Caco-2 (cell line): ENCODE measurements at regions not wholly inside any gene's neighbourhood (a gene's known extent, or its start where the extent isn't known, plus 50 kb on each side); places are given as distances from the start of the nearest gene placed in this dataset.

Source experiments
- BruUV-seq: library from RNA; stranded (reverse); fragments of 400-500 nt; replicated peaks from 2 replicates; lab custom pipeline; 2021; lab: Mats Ljungman, UMichigan
- CTCF ChIA-PET: fragments of 300-600 bp; sonication (Branson Sonifier 250); formaldehyde crosslinking; loops from one replicate; lab custom pipeline; 2022; ENCODE audit warnings: antibody characterized with exemption; lab: Charles Lee
- POLR2A ChIA-PET: fragments of 300-600 bp; sonication (Branson Sonifier 250); formaldehyde crosslinking; loops from one replicate; lab custom pipeline; 2022; ENCODE audit warnings: antibody characterized with exemption; lab: Charles Lee
- DNase-seq, 2 experiments: peaks; one replicate each; pipeline versions ENCODE4 v3.0.0 to v3.0.0-alpha.2; 2020 to 2022
- H3K27me3 ChIP-seq: replicated peaks from 2 replicates; pipeline ENCODE4 v1.6.0; 2011; ENCODE audit warnings: low read length; ENCODE audit not compliant: control insufficient read depth, insufficient read depth
- H3K36me3 ChIP-seq: 2 replicates; pipeline ENCODE4 v1.5.1; 2011; ENCODE audit warnings: low read length; ENCODE audit not compliant: control insufficient read depth, insufficient read depth
- H3K4me1 ChIP-seq: fragments of 250-450 bp; sonication (Bioruptor Pico); 2 replicates; pipeline ENCODE4 v1.5.1; 2020; ENCODE audit warnings: mild to moderate bottlenecking
- H3K4me3 ChIP-seq: 2 replicates; pipeline ENCODE4 v1.5.1; 2011; ENCODE audit warnings: low read depth, mild to moderate bottlenecking, control low read depth, low read length
- H3K9me3 ChIP-seq: fragments of 250-450 bp; sonication (Bioruptor Pico); 2 replicates; pipeline ENCODE4 v1.5.1; 2020; ENCODE audit warnings: mild to moderate bottlenecking, moderate library complexity
- H3K27ac Mint-ChIP-seq: one replicate; pipeline ENCODE4 v1.8.0; 2022; ENCODE audit warnings: mixed read lengths; ENCODE audit not compliant: unreplicated experiment
- H3K27me3 Mint-ChIP-seq: one replicate; pipeline ENCODE4 v1.8.0; 2022; ENCODE audit warnings: mixed read lengths; ENCODE audit not compliant: insufficient read depth, unreplicated experiment
- H3K36me3 Mint-ChIP-seq: one replicate; pipeline ENCODE4 v1.8.0; 2022; ENCODE audit warnings: mild to moderate bottlenecking, mixed read lengths; ENCODE audit not compliant: insufficient read depth, unreplicated experiment
- H3K4me1 Mint-ChIP-seq: one replicate; pipeline ENCODE4 v1.8.0; 2022; ENCODE audit warnings: low read depth, mixed read lengths; ENCODE audit not compliant: unreplicated experiment
- H3K4me3 Mint-ChIP-seq: one replicate; pipeline ENCODE4 v1.8.0; 2022; ENCODE audit warnings: mild to moderate bottlenecking, moderate library complexity, mixed read lengths; ENCODE audit not compliant: unreplicated experiment
- H3K9me3 Mint-ChIP-seq: one replicate; pipeline ENCODE4 v1.8.0; 2022; ENCODE audit warnings: mixed read lengths; ENCODE audit not compliant: unreplicated experiment
- CTCF ChIP-seq, 2 experiments: fragments of 200-600 bp in 1 of 2; IDR thresholded peaks; 1 replicate in 1 of 2; 2 replicates in 1 of 2; pipeline versions ENCODE4 v1.5.1 to v1.8.0; 2011 to 2022; ENCODE audit warnings: antibody characterized with exemption in 1 of 2, control low read depth in 1 of 2, inconsistent platforms in 1 of 2, low read depth in 1 of 2, low read length in 1 of 2, mild to moderate bottlenecking in 1 of 2, moderate library complexity in 1 of 2; ENCODE audit not compliant: insufficient read depth in 1 of 2, severe bottlenecking in 1 of 2, unreplicated experiment in 1 of 2
- intact Hi-C: fragments of 100-400 bp; cut with micrococcal nuclease; formaldehyde crosslinking; loops from one replicate; pipeline ENCODE4 v1.10.0; 2022; ENCODE audit not compliant: unreplicated experiment

GRCh38 chr5:174589011-174589410, 135.4 kb upstream of the MSX2 start:
- Histone ChIP-seq H3K27me3 (no peaks in the 10 kb centered on the region), H3K4me3 (no peak overlapping the region), H3K36me3 (no peaks in the 10 kb centered on the region), H3K4me1 (peaks cover 9% of the 10 kb centered on the region; the same call in 1 of the 2 replicates), H3K9me3 (peaks cover 12% of the 10 kb centered on the region)
- peaks cover 31% of the 10 kb centered on the region for H3K4me1 Mint-ChIP-seq
- CTCF ChIA-PET = interaction anchor here (0.8 kb wide), 1 partner anchor 170 kb away, joined by 6 read pairs; no protein-coding TSS in a partner anchor
- DNase-seq = no peak
- H3K4me3 Mint-ChIP-seq = no peak overlapping the region
- no TSS peak for BruUV-seq
- TF ChIP-seq CTCF (IDR thresholded peaks at IDR 0.05; ENCODE audit: insufficient read depth in 1 of 2, low read depth in 1 of 2, low read length in 1 of 2, severe bottlenecking in 1 of 2, unreplicated experiment in 1 of 2) = no peak
- intact Hi-C loops = no loop called here
- H3K36me3 Mint-ChIP-seq = peaks cover 2% of the 10 kb centered on the region
- POLR2A ChIA-PET = interaction anchor here (0.7 kb wide), 1 partner anchor 116 kb away, joined by 3 read pairs; no protein-coding TSS in a partner anchor
- H3K27me3 Mint-ChIP-seq = no peaks in the 10 kb centered on the region
- peaks cover 4% of the 10 kb centered on the region for H3K9me3 Mint-ChIP-seq
- peak overlapping the region; percentile 43 for H3K27ac Mint-ChIP-seq

DNA sequence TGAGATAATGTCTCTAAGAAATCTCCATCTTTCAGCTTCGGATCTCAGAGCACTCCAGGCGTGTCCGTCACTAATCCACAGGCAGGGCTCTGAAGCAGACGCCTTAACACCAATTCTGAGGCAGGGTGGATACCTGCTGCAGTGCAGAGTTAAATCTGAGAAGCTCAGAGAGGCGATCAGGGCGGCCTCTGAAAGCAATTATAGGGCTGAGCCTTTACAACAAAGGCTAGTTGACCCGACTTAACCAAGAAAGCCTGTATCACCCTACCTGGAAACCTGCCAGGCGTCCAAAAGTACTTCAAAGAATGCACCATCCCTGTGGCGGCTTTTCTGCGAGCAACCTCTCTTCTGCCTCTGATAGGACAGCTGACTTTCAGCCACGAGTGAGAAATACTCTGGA, 134.8 kb upstream of the MSX2 start:
- Histone ChIP-seq H3K4me1 (peaks cover 15% of the 10 kb centered on the region), H3K36me3 (no peaks in the 10 kb centered on the region), H3K27me3 (no peaks in the 10 kb centered on the region), H3K4me3 (no peak overlapping the region), H3K9me3 (peaks cover 12% of the 10 kb centered on the region)
- ChIA-PET CTCF (no interaction called here), POLR2A (no interaction called here)
- peaks cover 37% of the 10 kb centered on the region for H3K4me1 Mint-ChIP-seq
- DNase-seq = peak in 1 of 2 experiments; percentile 54
- BruUV-seq = no TSS peak
- H3K9me3 Mint-ChIP-seq = peaks cover 10% of the 10 kb centered on the region
- peaks cover 7% of the 10 kb centered on the region for H3K36me3 Mint-ChIP-seq
- H3K27ac Mint-ChIP-seq = peak overlapping the region; percentile 43
- H3K27me3 Mint-ChIP-seq = no peaks in the 10 kb centered on the region
- no peak for TF ChIP-seq CTCF (IDR thresholded peaks at IDR 0.05; ENCODE audit: insufficient read depth in 1 of 2, low read depth in 1 of 2, low read length in 1 of 2, severe bottlenecking in 1 of 2, unreplicated experiment in 1 of 2)
- no peak overlapping the region for H3K4me3 Mint-ChIP-seq
- intact Hi-C loops = no loop called here

DNA sequence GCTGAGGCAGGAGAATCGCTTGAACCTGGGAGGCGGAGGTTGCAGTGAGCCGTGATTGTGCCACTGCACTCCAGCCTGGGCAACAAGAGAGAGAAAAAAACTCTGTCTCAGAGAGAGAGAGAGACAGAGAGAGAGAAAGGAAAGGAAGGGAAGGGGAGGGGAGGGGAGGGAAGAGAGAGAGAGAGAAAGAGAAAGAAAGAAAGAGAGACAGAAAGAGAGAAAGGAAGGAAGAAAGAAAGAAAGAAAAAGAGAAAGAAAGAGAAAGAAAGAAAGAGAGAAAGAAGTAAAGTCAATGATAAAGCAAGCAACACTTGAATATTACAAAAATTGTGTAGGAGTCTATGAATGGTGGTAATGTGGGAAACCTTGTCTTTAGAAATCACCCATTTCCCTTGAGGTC, 133.6 kb upstream of the MSX2 start:
- H3K27me3 ChIP-seq = no peaks in the 10 kb centered on the region
- H3K4me1 Mint-ChIP-seq = peaks cover 42% of the 10 kb centered on the region
- no peak for DNase-seq
- no peaks in the 10 kb centered on the region for H3K36me3 ChIP-seq
- no peak overlapping the region for H3K4me3 Mint-ChIP-seq
- H3K9me3 Mint-ChIP-seq = peaks cover 13% of the 10 kb centered on the region
- H3K27me3 Mint-ChIP-seq = no peaks in the 10 kb centered on the region
- peaks cover 10% of the 10 kb centered on the region for H3K9me3 ChIP-seq
- no peak overlapping the region for H3K4me3 ChIP-seq
- intact Hi-C loops = no loop called here
- H3K36me3 Mint-ChIP-seq = peaks cover 7% of the 10 kb centered on the region
- TF ChIP-seq CTCF (IDR thresholded peaks at IDR 0.05; ENCODE audit: insufficient read depth in 1 of 2, low read depth in 1 of 2, low read length in 1 of 2, severe bottlenecking in 1 of 2, unreplicated experiment in 1 of 2) = no peak
- ChIA-PET CTCF (no interaction called here), POLR2A (no interaction called here)
- peaks cover 23% of the 10 kb centered on the region for H3K4me1 ChIP-seq
- no TSS peak for BruUV-seq
- peak overlapping the region; percentile 16 for H3K27ac Mint-ChIP-seq
